Lower lobe of right lung (tissue), 2 donors: ENCODE measurements at regions not wholly inside any gene's neighbourhood (a gene's known extent, or its start where the extent isn't known, plus 50 kb on each side); places are given as distances from the start of the nearest gene placed in this dataset.

ENCODE experiments used
- ATAC-seq, 2 donors: fragments of 200-7000 bp; cut with Tn5 transposase; one replicate each; pipeline ENCODE4 v1.9.1; 2020 to 2022; ENCODE audit warnings: mild to moderate bottlenecking in 2 of 2, moderate library complexity in 2 of 2
- DNase-seq: peaks from one replicate; pipeline ENCODE4 v3.0.0-alpha.2; 2020
- H3K27ac ChIP-seq: fragments of 200-600 bp; one replicate; pipeline ENCODE4 v1.8.0; 2022
- H3K27me3 ChIP-seq: fragments of 200-600 bp; one replicate; pipeline ENCODE4 v1.8.0; 2022; ENCODE audit warnings: low read depth
- H3K36me3 ChIP-seq: fragments of 200-600 bp; one replicate; pipeline ENCODE4 v1.8.0; 2022; ENCODE audit warnings: mild to moderate bottlenecking
- H3K4me1 ChIP-seq: fragments of 200-600 bp; one replicate; pipeline ENCODE4 v1.8.0; 2022
- H3K4me3 ChIP-seq: fragments of 200-600 bp; one replicate; pipeline ENCODE4 v1.8.0; 2022; ENCODE audit warnings: mild to moderate bottlenecking
- H3K9me3 ChIP-seq: fragments of 200-600 bp; one replicate; pipeline ENCODE4 v1.8.0; 2022
- CTCF ChIP-seq: fragments of 200-600 bp; IDR thresholded peaks from one replicate; pipeline ENCODE4 v1.8.0; 2022; ENCODE audit warnings: antibody characterized with exemption, mild to moderate bottlenecking
- intact Hi-C: fragments of 100-400 bp; cut with DNase I; formaldehyde crosslinking; loops from one replicate; pipeline ENCODE4 v1.11.0; 2022
- donor health status: DM: no; HTN: yes; CAD: no; lungs with severe emphysema.

- Histone ChIP-seq H3K36me3 (no peaks in the 10 kb centered on the region), H3K9me3 (no peaks in the 10 kb centered on the region), H3K27ac (no peak overlapping the region), H3K4me3 (no peak overlapping the region), H3K4me1 (no peaks in the 10 kb centered on the region), H3K27me3 (no peaks in the 10 kb centered on the region)
- no peak for ATAC-seq
- no peak for DNase-seq
- intact Hi-C loops = no loop called here
- no peak for TF ChIP-seq CTCF
These were observed 185.4 kb upstream of the SKOR2 start for GRCh38 chr18:47436871-47437270.

- H3K27ac ChIP-seq = no peak overlapping the region
- no peak overlapping the region for H3K4me3 ChIP-seq
- H3K27me3 ChIP-seq = no peaks in the 10 kb centered on the region
- no peak for DNase-seq
- intact Hi-C loops = no loop called here
- H3K36me3 ChIP-seq = no peaks in the 10 kb centered on the region
- ATAC-seq = no peak
- TF ChIP-seq CTCF = no peak
- H3K4me1 ChIP-seq = no peaks in the 10 kb centered on the region
- no peaks in the 10 kb centered on the region for H3K9me3 ChIP-seq
These were observed 182.8 kb upstream of the SKOR2 start for GRCh38 chr18:47434214-47434746.

- TF ChIP-seq CTCF = no peak
- no peak for ATAC-seq
- intact Hi-C loops = no loop called here
- Histone ChIP-seq H3K36me3 (no peaks in the 10 kb centered on the region), H3K4me3 (no peak overlapping the region), H3K27me3 (no peaks in the 10 kb centered on the region), H3K4me1 (no peaks in the 10 kb centered on the region), H3K9me3 (no peaks in the 10 kb centered on the region), H3K27ac (no peak overlapping the region)
- DNase-seq = no peak
These were observed 176.6 kb upstream of the SKOR2 start for GRCh38 chr18:47427923-47428637.

GRCh38 chr18:47427072-47427471, 175.6 kb upstream of the SKOR2 start:
- no peak for TF ChIP-seq CTCF
- no peaks in the 10 kb centered on the region for H3K4me1 ChIP-seq
- intact Hi-C loops = no loop called here
- no peak for ATAC-seq
- no peak for DNase-seq
- H3K9me3 ChIP-seq = no peaks in the 10 kb centered on the region
- H3K4me3 ChIP-seq = no peak overlapping the region
- no peaks in the 10 kb centered on the region for H3K36me3 ChIP-seq
- H3K27ac ChIP-seq = no peak overlapping the region
- H3K27me3 ChIP-seq = no peaks in the 10 kb centered on the region

GRCh38 chr18:47425365-47425764, 173.9 kb upstream of the SKOR2 start:
- DNase-seq = no peak
- ATAC-seq = no peak
- Histone ChIP-seq H3K4me1 (no peaks in the 10 kb centered on the region), H3K27me3 (no peaks in the 10 kb centered on the region), H3K36me3 (no peaks in the 10 kb centered on the region), H3K27ac (no peak overlapping the region), H3K4me3 (no peak overlapping the region), H3K9me3 (no peaks in the 10 kb centered on the region)
- intact Hi-C loops = no loop called here
- TF ChIP-seq CTCF = no peak
